ENCODE measurements at regions not wholly inside any gene's neighbourhood (a gene's known extent, or its start where the extent isn't known, plus 50 kb on each side); places are given as distances from the start of the nearest gene placed in this dataset.

DNA sequence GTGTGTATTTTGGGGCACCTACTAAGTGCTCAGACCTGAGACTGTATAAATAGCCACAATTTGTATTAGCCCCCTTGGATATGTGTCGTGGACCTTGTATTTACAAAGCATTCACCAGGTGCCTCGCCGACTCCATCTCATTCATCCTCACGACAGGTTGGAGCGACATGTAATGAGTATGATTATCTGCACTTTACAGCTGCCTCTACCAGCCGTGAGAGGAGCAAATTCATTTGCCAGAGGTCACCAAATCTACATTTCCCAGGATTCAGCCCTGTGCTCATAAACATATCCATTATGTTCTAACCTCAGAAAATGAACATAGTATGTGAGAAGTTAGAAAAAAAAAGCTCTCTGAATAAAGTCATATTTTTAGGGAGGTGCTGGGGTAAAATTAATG is 167.4 kb downstream of the ZDHHC21 start:
- CTCF ChIA-PET = interaction anchor here (0.6 to 1.7 kb wide), 3 partner anchors 18 to 609 kb away, joined by 3 to 4 read pairs (median 3); no protein-coding TSS in a partner anchor
- no peaks in the 10 kb centered on the region for H3K4me1 Mint-ChIP-seq (ENCODE audit: insufficient read depth, unreplicated experiment)
- no peak overlapping the region for H3K27ac Mint-ChIP-seq (ENCODE audit: low read depth, unreplicated experiment)
- TF ChIP-seq, protein P1, sequence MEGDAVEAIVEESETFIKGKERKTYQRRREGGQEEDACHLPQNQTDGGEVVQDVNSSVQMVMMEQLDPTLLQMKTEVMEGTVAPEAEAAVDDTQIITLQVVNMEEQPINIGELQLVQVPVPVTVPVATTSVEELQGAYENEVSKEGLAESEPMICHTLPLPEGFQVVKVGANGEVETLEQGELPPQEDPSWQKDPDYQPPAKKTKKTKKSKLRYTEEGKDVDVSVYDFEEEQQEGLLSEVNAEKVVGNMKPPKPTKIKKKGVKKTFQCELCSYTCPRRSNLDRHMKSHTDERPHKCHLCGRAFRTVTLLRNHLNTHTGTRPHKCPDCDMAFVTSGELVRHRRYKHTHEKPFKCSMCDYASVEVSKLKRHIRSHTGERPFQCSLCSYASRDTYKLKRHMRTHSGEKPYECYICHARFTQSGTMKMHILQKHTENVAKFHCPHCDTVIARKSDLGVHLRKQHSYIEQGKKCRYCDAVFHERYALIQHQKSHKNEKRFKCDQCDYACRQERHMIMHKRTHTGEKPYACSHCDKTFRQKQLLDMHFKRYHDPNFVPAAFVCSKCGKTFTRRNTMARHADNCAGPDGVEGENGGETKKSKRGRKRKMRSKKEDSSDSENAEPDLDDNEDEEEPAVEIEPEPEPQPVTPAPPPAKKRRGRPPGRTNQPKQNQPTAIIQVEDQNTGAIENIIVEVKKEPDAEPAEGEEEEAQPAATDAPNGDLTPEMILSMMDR (IDR thresholded peaks at IDR 0.05; ENCODE audit: unreplicated experiment) = no peak
- intact Hi-C loops (cut with micrococcal nuclease) = no loop called here
- no peaks in the 10 kb centered on the region for H3K9me3 Mint-ChIP-seq (ENCODE audit: unreplicated experiment)
- no peaks in the 10 kb centered on the region for H3K36me3 Mint-ChIP-seq (ENCODE audit: insufficient read depth, unreplicated experiment)
- H3K4me3 Mint-ChIP-seq (ENCODE audit: unreplicated experiment) = no peak overlapping the region
- no peak for DNase-seq (ENCODE audit: unreplicated experiment)
- no TSS peak for BruUV-seq (replicated peaks)
- H3K27me3 Mint-ChIP-seq (ENCODE audit: insufficient read depth, unreplicated experiment) = peaks cover 74% of the 10 kb centered on the region
- POLR2A ChIA-PET = no interaction called here

DNA sequence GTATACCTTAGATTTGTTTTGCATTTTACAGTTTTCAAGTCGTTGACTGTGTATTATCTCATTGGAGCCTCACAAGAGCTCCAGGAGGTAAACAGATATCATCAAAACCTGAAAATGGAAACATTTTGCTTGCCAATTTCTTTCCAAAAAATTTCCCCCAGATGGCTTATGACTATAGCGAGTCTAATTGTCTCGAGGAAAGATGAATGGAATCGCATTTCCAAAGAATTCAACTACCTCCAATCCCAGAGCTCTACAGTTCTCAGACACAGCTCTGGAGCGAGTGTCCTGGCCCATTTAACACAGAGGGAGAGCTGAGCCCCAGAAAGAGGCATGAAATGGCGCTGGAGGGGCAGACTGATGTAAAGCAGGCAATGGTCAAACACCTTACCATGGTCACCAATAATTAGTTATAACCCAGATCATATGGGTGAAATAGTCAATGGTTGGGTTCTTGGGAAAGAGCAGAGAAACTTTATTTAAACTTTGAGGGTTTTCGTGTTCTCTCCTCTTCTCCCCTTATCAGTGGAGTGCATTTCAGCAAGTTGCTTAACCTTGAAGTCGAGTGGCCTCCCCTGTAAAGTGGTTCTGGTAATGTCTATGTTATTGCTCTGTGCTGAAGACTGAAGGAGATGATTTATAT is 168.2 kb downstream of the ZDHHC21 start:
- intact Hi-C loops (cut with micrococcal nuclease) = no loop called here
- peaks cover 66% of the 10 kb centered on the region for H3K27me3 Mint-ChIP-seq (ENCODE audit: insufficient read depth, unreplicated experiment)
- CTCF ChIA-PET = interaction anchor here (0.6 to 1.7 kb wide), 3 partner anchors 18 to 610 kb away, joined by 3 to 4 read pairs (median 3); no protein-coding TSS in a partner anchor
- no peaks in the 10 kb centered on the region for H3K36me3 Mint-ChIP-seq (ENCODE audit: insufficient read depth, unreplicated experiment)
- TF ChIP-seq, protein P1 (IDR thresholded peaks at IDR 0.05; ENCODE audit: unreplicated experiment) = no peak
- H3K4me3 Mint-ChIP-seq (ENCODE audit: unreplicated experiment) = no peak overlapping the region
- POLR2A ChIA-PET = interaction anchor here (1.2 kb wide), 1 partner anchor 38 kb away, joined by 3 read pairs; no protein-coding TSS in a partner anchor
- no peaks in the 10 kb centered on the region for H3K4me1 Mint-ChIP-seq (ENCODE audit: insufficient read depth, unreplicated experiment)
- no peak for DNase-seq (ENCODE audit: unreplicated experiment)
- no TSS peak for BruUV-seq (replicated peaks)
- no peaks in the 10 kb centered on the region for H3K9me3 Mint-ChIP-seq (ENCODE audit: unreplicated experiment)
- H3K27ac Mint-ChIP-seq (ENCODE audit: low read depth, unreplicated experiment) = no peak overlapping the region

DNA sequence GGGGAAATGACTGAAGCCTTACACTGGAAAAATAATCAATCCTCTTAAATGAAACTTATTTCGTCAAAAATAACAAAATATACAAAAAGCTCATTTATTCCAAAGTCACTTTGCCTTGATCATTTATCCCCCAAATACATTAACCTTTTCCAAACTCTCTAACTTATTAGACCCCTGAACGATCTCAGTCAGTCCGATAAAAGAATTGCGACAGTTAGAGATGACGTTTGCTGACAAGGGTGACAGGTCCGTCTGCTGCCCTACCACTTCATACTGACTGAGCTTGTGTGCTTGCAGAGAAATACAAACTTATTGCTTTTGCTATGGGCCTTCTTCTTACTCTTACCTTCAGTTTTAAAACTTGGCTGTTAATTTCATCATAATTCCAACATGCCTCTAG is 169.7 kb downstream of the ZDHHC21 start:
- Mint-ChIP-seq H3K36me3 (ENCODE audit: insufficient read depth, unreplicated experiment) (no peaks in the 10 kb centered on the region), H3K27me3 (ENCODE audit: insufficient read depth, unreplicated experiment) (peaks cover 51% of the 10 kb centered on the region), H3K4me1 (ENCODE audit: insufficient read depth, unreplicated experiment) (no peaks in the 10 kb centered on the region), H3K4me3 (ENCODE audit: unreplicated experiment) (no peak overlapping the region), H3K9me3 (ENCODE audit: unreplicated experiment) (no peaks in the 10 kb centered on the region), H3K27ac (ENCODE audit: low read depth, unreplicated experiment) (no peak overlapping the region)
- TF ChIP-seq, protein P1 (IDR thresholded peaks at IDR 0.05; ENCODE audit: unreplicated experiment) = no peak
- POLR2A ChIA-PET = no interaction called here
- no TSS peak for BruUV-seq (replicated peaks)
- CTCF ChIA-PET = no interaction called here
- intact Hi-C loops (cut with micrococcal nuclease) = no loop called here
- DNase-seq (ENCODE audit: unreplicated experiment) = no peak

DNA sequence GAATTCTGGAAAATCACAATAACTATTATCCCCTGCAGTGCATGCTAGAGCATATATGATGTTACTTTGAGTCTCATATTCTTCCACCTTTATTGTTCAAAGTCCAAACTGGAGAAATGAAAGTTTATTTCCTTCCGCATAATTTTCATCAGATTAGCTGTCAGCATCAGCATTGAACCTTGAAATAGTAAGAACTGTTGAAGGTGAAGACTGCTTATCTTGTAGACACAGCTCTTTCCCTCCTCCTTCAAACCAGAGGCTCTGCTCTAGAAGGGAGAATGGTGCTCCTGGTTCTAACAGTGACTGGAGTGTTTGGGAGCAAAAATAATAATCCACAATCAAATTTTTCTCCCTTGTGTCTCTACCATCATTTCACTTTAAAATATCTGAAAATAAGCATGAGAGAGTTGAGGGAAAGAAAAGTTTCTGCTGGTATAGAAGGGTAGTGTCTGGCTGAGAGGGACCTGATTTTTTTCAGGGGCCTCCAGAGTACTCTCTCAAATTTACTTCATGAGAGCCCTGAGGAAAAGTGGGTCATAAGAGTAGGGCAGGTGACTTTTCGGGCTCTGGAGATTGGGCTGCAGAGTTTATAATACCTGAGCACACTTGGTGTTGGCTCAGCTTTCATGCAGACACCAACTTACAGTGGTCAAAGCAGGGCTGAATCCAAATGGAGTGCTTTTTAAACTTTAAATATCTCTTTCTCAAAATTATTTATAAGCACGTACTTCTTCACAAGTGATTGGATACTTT is 170.4 kb downstream of the ZDHHC21 start:
- peaks cover 47% of the 10 kb centered on the region for H3K27me3 Mint-ChIP-seq (ENCODE audit: insufficient read depth, unreplicated experiment)
- BruUV-seq (replicated peaks) = no TSS peak

More for the DNA sequence above, 170.4 kb downstream of the ZDHHC21 start:
- H3K4me3 Mint-ChIP-seq (ENCODE audit: unreplicated experiment) = no peak overlapping the region
- CTCF ChIA-PET = no interaction called here
- intact Hi-C loops (cut with micrococcal nuclease) = no loop called here
- POLR2A ChIA-PET = no interaction called here
- H3K4me1 Mint-ChIP-seq (ENCODE audit: insufficient read depth, unreplicated experiment) = no peaks in the 10 kb centered on the region
- TF ChIP-seq, protein P1 (IDR thresholded peaks at IDR 0.05; ENCODE audit: unreplicated experiment) = no peak
- DNase-seq (ENCODE audit: unreplicated experiment) = no peak
- H3K9me3 Mint-ChIP-seq (ENCODE audit: unreplicated experiment) = no peaks in the 10 kb centered on the region
- no peak overlapping the region for H3K27ac Mint-ChIP-seq (ENCODE audit: low read depth, unreplicated experiment)
- no peaks in the 10 kb centered on the region for H3K36me3 Mint-ChIP-seq (ENCODE audit: insufficient read depth, unreplicated experiment)

Data from MCF 10A (cell line).